ENCODE measurements at regions not wholly inside any gene's neighbourhood (a gene's known extent, or its start where the extent isn't known, plus 50 kb on each side); places are given as distances from the start of the nearest gene placed in this dataset.

- no peak for DNase-seq (ENCODE audit: low read depth in 2 of 2)
Observed at GRCh38 chr9:7871977-7872730, 72.6 kb upstream of the DMAC1 start.

GRCh38 chr9:7869340-7869739 lies 69.8 kb upstream of the DMAC1 start:
- DNase-seq (ENCODE audit: low read depth in 2 of 2), result no peak

- no peak for DNase-seq (ENCODE audit: low read depth in 2 of 2)
Observed at GRCh38 chr9:7862170-7862569, 62.6 kb upstream of the DMAC1 start.

DNA sequence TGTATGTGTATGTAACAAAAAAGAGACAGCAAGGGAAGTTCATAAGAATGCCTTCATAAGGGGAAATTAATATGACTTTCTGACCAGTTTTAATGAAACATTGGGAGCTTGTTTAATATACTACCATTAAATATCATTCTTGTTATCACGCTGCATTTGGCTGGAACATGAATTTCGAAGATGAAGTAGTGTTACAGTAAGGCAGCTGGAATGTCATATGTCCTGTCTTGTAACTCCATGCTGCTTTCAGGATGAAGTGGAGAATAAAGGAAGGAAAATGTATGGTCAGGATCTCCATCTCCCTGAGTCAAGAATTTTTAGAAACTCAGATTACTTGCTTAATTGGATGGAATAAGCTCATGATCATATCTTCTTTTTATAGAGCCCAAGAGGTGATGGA lies 61.5 kb upstream of the DMAC1 start:
- no peak for DNase-seq (ENCODE audit: low read depth in 2 of 2)

DNA sequence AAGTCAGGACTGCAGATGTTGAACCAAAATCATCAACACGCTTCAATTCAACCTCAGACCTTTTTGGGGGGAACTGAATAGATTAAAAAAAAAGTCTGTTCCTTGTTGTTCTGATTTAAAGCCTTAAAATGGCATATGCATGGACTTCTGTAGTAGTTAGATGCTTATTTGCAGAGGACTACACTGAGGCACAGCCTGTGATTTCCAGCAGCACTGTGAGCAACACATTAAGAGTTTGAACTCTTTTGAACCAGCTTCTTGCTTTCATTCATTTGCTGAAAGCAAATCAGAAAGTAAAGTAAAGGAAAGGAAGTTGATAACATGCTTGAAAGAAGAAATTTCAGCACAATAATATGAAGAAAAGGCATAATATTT lies 60.7 kb upstream of the DMAC1 start:
- no peak for DNase-seq (ENCODE audit: low read depth in 2 of 2)

GRCh38 chr9:7859701-7860334 lies 60.2 kb upstream of the DMAC1 start:
- no peak for DNase-seq (ENCODE audit: low read depth in 2 of 2)

GRCh38 chr9:7858166-7858565 lies 58.6 kb upstream of the DMAC1 start:
- DNase-seq (ENCODE audit: low read depth in 2 of 2), result no peak

- DNase-seq (ENCODE audit: low read depth in 2 of 2), result no peak
Observed at GRCh38 chr9:7854763-7855162, 55.2 kb upstream of the DMAC1 start.

Measured in stimulated activated CD8-positive, alpha-beta memory T cell treated with anti-CD3 and anti-CD28 coated beads, Interleukin-7, amount 100 ng/mL, for 4 hours (primary cell).